ENCODE measurements at regions not wholly inside any gene's neighbourhood (a gene's known extent, or its start where the extent isn't known, plus 50 kb on each side); places are given as distances from the start of the nearest gene placed in this dataset.

DNA sequence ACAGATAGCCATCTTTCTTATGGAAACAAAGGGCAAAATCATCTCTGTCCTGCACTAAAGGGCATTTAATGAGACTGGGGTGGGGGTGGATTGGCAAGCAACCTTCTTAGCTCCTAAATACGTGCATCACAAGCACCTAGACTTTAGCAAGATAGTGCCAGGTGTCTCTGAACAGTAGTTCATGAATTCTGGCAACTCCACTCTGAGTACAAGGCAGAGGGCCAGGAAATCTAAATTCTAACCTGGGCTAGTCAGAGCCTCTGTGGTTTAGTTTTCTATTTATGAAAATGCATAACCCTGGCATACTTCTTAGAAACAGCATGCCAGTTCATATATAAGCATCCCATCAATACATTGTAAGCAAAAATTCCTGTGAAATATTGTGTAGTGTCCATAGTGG is 788.5 kb downstream of the MCTP2 start:
- Histone ChIP-seq H3K27ac (no peak overlapping the region), H3K4me3 (no peak overlapping the region), H3K4me1 (replicated peaks) (no peaks in the 10 kb centered on the region), H3K9me3 (no peaks in the 10 kb centered on the region), H3K36me3 (no peaks in the 10 kb centered on the region), H3K27me3 (replicated peaks; ENCODE audit: insufficient read depth) (no peaks in the 10 kb centered on the region)
- 73% methylated on average over 1 of the region's 1 CpG for WGBS
- TF ChIP-seq POLR2A (IDR thresholded peaks at IDR 0.05) (no peak), CTCF (IDR thresholded peaks at IDR 0.05) (no peak), POLR2AphosphoS5 (IDR thresholded peaks at IDR 0.05) (no peak)
- intact Hi-C loops (cut with DNase I): no loop called here
- DNase-seq (ENCODE audit: low spot score): no peak

DNA sequence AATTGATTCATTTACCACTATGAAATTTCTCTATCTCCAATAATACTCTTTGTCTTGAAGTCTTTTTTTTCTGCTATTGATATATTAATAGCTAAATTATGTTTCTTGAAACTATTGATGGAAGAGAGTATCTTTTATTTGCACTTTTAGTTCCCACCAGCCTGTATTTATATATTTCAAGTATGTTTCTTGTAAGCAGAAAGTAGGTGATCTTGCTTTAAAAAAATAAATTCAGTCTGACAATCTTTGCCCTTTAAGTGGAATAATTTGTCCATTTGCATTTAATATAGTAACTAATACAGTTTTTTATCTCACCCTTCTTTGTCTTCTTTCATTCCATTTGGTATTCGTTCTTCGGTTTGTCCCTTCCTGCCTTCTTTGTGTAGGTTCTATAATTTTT is 790.5 kb downstream of the MCTP2 start:
- no peak for TF ChIP-seq POLR2AphosphoS5 (IDR thresholded peaks at IDR 0.05)
- TF ChIP-seq POLR2A (IDR thresholded peaks at IDR 0.05): no peak
- no peak for TF ChIP-seq CTCF (IDR thresholded peaks at IDR 0.05)

DNA sequence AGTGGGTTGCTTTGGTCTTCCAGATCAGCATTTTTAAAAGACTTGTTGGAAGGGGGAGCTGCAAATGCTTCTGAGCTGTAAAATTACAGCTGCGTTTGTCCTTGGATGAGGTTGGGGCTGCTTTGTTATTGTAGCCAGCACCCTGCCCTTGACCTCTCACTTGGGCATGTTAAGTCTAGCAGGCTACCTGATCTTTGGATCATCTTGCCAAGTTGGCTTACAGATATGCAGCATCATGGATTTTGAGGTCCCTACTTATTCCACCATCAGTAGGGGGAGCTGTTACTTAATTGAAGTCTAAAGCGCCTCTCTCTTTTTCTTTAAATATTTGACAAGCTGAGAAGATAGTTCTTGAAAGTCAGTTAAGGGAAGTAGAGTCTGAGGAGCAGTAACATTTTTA is 793.0 kb downstream of the MCTP2 start:
- no peak for DNase-seq (ENCODE audit: low spot score)
- WGBS: 39% methylated on average over 2 of the region's 2 CpGs
- TF ChIP-seq CTCF (IDR thresholded peaks at IDR 0.05) (peak in 2 of 4 experiments; percentile 12 to 27), POLR2A (IDR thresholded peaks at IDR 0.05) (no peak)

More for the DNA sequence above, 790.5 kb downstream of the MCTP2 start:
- Histone ChIP-seq H3K27ac (no peak overlapping the region), H3K4me3 (no peak overlapping the region), H3K36me3 (no peaks in the 10 kb centered on the region), H3K9me3 (no peaks in the 10 kb centered on the region), H3K27me3 (replicated peaks; ENCODE audit: insufficient read depth) (no peaks in the 10 kb centered on the region), H3K4me1 (replicated peaks) (no peaks in the 10 kb centered on the region)
- intact Hi-C loops (cut with DNase I): no loop called here
- 67% methylated on average over 2 of the region's 2 CpGs for WGBS
- DNase-seq (ENCODE audit: low spot score): no peak

DNA sequence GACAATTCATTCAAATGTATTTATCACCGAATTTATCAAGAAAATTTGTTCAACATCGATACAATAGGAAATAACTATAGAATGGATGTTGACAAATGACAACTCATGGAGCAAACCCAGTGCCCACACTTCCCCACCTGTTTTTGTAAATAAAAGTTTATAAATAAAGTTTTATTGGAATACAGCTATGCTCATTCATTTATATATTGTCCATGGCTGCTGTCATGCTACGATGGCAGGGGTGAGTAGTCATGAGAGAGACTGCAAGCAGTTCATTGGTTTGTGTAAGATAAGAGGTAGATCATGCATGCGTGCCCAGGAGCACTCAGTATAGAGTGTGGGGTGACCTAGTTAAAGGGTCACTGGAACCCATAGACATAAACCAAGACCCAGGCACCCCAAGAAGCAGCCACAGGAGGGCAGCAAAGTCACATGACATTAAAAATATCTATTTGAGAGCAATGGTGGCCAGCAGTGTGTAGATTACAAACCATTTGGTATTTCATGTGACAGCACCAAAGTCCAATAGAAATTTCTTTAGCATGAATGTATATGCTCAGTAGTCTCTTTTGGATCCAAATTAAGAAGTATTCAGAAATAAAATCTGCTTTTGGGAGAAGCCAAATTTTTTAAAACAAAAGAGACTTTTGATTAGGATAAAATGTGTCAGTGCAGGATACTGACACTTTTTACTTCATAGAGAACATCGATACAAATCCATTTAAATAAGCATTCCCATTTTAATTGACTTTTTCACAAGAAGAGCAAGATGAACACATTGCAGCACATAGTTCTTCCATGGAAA is 794.8 kb downstream of the MCTP2 start:
- intact Hi-C loops (cut with DNase I): no loop called here
- H3K36me3 ChIP-seq: no peaks in the 10 kb centered on the region
- DNase-seq (ENCODE audit: low spot score): no peak
- H3K4me3 ChIP-seq: no peak overlapping the region
- H3K27ac ChIP-seq: no peak overlapping the region
- no peaks in the 10 kb centered on the region for H3K4me1 ChIP-seq (replicated peaks)
- WGBS: 91% methylated on average over 5 of the region's 5 CpGs
- H3K27me3 ChIP-seq (replicated peaks; ENCODE audit: insufficient read depth): no peaks in the 10 kb centered on the region
- TF ChIP-seq CTCF (IDR thresholded peaks at IDR 0.05) (peak in 3 of 4 experiments; percentile 19 to 41 (median 37)), POLR2AphosphoS5 (IDR thresholded peaks at IDR 0.05) (no peak)
- H3K9me3 ChIP-seq: no peaks in the 10 kb centered on the region

More for the DNA sequence above, 793.0 kb downstream of the MCTP2 start:
- H3K9me3 ChIP-seq: no peaks in the 10 kb centered on the region
- no peaks in the 10 kb centered on the region for H3K4me1 ChIP-seq (replicated peaks)
- H3K36me3 ChIP-seq: no peaks in the 10 kb centered on the region
- intact Hi-C loops (cut with DNase I): no loop called here
- H3K27ac ChIP-seq: no peak overlapping the region
- no peak overlapping the region for H3K4me3 ChIP-seq
- H3K27me3 ChIP-seq (replicated peaks; ENCODE audit: insufficient read depth): no peaks in the 10 kb centered on the region

GRCh38 chr15:95027981-95028380 is 796.6 kb downstream of the MCTP2 start:
- TF ChIP-seq POLR2AphosphoS5 (IDR thresholded peaks at IDR 0.05) (no peak), CTCF (IDR thresholded peaks at IDR 0.05) (no peak), POLR2A (IDR thresholded peaks at IDR 0.05) (no peak)
- H3K27ac ChIP-seq: no peak overlapping the region
- no peaks in the 10 kb centered on the region for H3K4me1 ChIP-seq (replicated peaks)
- no peaks in the 10 kb centered on the region for H3K9me3 ChIP-seq
- 85% methylated on average over 3 of the region's 3 CpGs for WGBS
- no peak overlapping the region for H3K4me3 ChIP-seq
- no peaks in the 10 kb centered on the region for H3K36me3 ChIP-seq
- intact Hi-C loops (cut with DNase I): no loop called here
- DNase-seq (ENCODE audit: low spot score): no peak
- H3K27me3 ChIP-seq (replicated peaks; ENCODE audit: insufficient read depth): no peaks in the 10 kb centered on the region
